ENCODE measurements at regions not wholly inside any gene's neighbourhood (a gene's known extent, or its start where the extent isn't known, plus 50 kb on each side); places are given as distances from the start of the nearest gene placed in this dataset.

DNA sequence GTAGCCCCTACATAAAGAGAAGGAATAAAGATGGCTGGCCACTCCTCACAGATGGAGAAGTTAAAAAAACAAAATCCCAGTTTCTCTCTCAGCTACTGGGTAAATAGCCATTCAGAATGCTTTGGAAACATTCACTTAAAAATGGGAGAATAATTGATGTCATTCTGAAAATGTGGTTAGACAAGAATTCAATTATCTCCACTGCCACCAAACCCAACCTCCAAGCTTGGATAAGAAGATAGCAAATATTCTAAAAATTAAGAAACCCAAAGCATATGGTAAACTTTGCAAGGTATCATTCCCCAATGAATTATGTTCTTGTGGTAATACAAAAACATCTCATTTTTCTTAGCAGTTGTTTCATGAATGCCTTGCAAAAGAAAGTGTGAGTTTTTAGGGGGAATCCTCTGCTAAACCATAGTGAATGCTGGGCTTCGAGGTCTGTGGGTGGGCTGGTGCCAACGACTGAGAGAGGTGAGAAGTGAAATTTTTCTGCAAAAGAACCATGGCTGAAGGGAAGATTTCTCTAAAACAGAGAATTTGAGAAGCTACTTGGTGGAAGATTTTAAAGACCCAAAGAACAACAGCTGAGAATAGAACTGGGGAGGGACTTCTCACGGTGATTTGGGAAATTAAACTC lies 497.9 kb upstream of the JARID2 start:
- Histone ChIP-seq H3K36me3 (ENCODE audit: control insufficient read depth, insufficient read depth, low read length) (no peaks in the 10 kb centered on the region), H3K9ac (no peak overlapping the region), H2AFZ (no peak overlapping the region), H3K4me1 (no peaks in the 10 kb centered on the region), H3K27ac (no peak overlapping the region), H3K4me3 (ENCODE audit: low read depth, low read length) (no peak overlapping the region), H3K9me3 (ENCODE audit: control insufficient read depth, low read length) (no peaks in the 10 kb centered on the region), H3K79me2 (no peaks in the 10 kb centered on the region), H3K27me3 (ENCODE audit: control insufficient read depth, insufficient read depth, low read length) (no peaks in the 10 kb centered on the region), H3K4me2 (ENCODE audit: low read length) (no peak overlapping the region)
- TF ChIP-seq, protein P1, sequence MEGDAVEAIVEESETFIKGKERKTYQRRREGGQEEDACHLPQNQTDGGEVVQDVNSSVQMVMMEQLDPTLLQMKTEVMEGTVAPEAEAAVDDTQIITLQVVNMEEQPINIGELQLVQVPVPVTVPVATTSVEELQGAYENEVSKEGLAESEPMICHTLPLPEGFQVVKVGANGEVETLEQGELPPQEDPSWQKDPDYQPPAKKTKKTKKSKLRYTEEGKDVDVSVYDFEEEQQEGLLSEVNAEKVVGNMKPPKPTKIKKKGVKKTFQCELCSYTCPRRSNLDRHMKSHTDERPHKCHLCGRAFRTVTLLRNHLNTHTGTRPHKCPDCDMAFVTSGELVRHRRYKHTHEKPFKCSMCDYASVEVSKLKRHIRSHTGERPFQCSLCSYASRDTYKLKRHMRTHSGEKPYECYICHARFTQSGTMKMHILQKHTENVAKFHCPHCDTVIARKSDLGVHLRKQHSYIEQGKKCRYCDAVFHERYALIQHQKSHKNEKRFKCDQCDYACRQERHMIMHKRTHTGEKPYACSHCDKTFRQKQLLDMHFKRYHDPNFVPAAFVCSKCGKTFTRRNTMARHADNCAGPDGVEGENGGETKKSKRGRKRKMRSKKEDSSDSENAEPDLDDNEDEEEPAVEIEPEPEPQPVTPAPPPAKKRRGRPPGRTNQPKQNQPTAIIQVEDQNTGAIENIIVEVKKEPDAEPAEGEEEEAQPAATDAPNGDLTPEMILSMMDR (IDR thresholded peaks at IDR 0.05), result no peak

DNA sequence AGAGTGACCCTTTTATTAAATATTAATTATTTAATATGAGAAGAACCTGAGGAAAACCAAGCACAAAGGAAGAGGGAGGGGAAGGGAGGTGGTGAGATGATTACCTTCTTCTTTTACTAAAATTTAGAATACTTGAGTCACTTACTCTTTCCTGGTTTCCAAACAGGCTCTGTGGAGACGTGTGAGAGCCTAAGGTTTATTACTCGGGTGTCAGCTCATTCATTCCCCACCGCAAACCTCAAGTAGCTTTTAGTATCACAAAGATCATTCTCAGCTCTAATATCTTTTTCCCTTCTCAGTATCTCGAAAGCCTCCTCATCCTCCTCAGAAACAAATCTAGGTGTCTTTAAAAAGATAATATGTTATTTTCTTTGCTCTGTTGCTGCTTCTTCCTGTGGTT lies 497.2 kb upstream of the JARID2 start:
- no peaks in the 10 kb centered on the region for H3K36me3 ChIP-seq (ENCODE audit: control insufficient read depth, insufficient read depth, low read length)
- no peaks in the 10 kb centered on the region for H3K27me3 ChIP-seq (ENCODE audit: control insufficient read depth, insufficient read depth, low read length)
- no peaks in the 10 kb centered on the region for H3K79me2 ChIP-seq
- H2AFZ ChIP-seq, result no peak overlapping the region
- no peak overlapping the region for H3K4me2 ChIP-seq (ENCODE audit: low read length)
- H3K4me3 ChIP-seq (ENCODE audit: low read depth, low read length), result no peak overlapping the region
- H3K9me3 ChIP-seq (ENCODE audit: control insufficient read depth, low read length), result no peaks in the 10 kb centered on the region
- no peak overlapping the region for H3K27ac ChIP-seq
- TF ChIP-seq, protein P1 (IDR thresholded peaks at IDR 0.05), result no peak
- H3K9ac ChIP-seq, result no peak overlapping the region
- no peaks in the 10 kb centered on the region for H3K4me1 ChIP-seq

GRCh38 chr6:14750059-14750661 lies 495.7 kb upstream of the JARID2 start:
- Histone ChIP-seq H3K4me1 (no peaks in the 10 kb centered on the region), H2AFZ (no peak overlapping the region), H3K27me3 (ENCODE audit: control insufficient read depth, insufficient read depth, low read length) (no peaks in the 10 kb centered on the region), H3K9ac (no peak overlapping the region), H3K4me2 (ENCODE audit: low read length) (no peak overlapping the region), H3K4me3 (ENCODE audit: low read depth, low read length) (no peak overlapping the region), H3K27ac (no peak overlapping the region), H3K79me2 (no peaks in the 10 kb centered on the region), H3K36me3 (ENCODE audit: control insufficient read depth, insufficient read depth, low read length) (no peaks in the 10 kb centered on the region), H3K9me3 (ENCODE audit: control insufficient read depth, low read length) (no peaks in the 10 kb centered on the region)
- TF ChIP-seq, protein P1 (IDR thresholded peaks at IDR 0.05), result no peak

DNA sequence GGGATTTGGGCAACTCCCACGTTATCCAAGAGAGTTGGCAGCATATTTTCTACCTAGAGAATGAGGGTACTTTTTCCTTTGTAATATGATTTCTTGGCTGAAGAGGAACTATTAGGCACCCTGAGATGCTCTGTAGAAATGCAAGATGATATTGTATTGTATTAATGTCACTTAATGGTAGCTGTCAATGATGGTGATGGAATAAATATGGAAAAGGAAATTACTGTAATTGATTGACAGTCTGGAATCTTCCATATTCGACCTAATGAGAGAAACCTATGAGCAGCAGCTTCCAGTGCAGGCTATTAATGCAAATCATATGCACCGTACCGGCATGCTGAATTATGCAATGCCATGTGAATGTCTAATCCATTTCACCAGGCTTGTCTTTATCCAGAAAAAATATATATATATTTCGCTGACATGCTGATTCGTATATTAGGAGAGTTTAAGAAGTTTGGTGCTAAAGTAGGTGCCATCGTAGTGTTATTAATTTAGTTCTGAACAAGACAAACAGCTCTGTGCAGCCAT lies 494.2 kb upstream of the JARID2 start:
- TF ChIP-seq, protein P1 (IDR thresholded peaks at IDR 0.05), result no peak
- H3K4me1 ChIP-seq, result no peaks in the 10 kb centered on the region
- no peak overlapping the region for H3K4me2 ChIP-seq (ENCODE audit: low read length)
- H3K36me3 ChIP-seq (ENCODE audit: control insufficient read depth, insufficient read depth, low read length), result no peaks in the 10 kb centered on the region
- no peaks in the 10 kb centered on the region for H3K79me2 ChIP-seq
- no peak overlapping the region for H3K9ac ChIP-seq
- no peak overlapping the region for H3K27ac ChIP-seq
- H3K27me3 ChIP-seq (ENCODE audit: control insufficient read depth, insufficient read depth, low read length), result no peaks in the 10 kb centered on the region
- H2AFZ ChIP-seq, result no peak overlapping the region
- H3K4me3 ChIP-seq (ENCODE audit: low read depth, low read length), result no peak overlapping the region
- H3K9me3 ChIP-seq (ENCODE audit: control insufficient read depth, low read length), result no peaks in the 10 kb centered on the region

Measured in parathyroid adenoma (tissue), 2 donors.